Endodermal cell (in vitro differentiated cells): ENCODE measurements at regions not wholly inside any gene's neighbourhood (a gene's known extent, or its start where the extent isn't known, plus 50 kb on each side); places are given as distances from the start of the nearest gene placed in this dataset.
A peak's percentile ranks its signal among the peaks of the same experiment; 100 is the strongest.

Experiments
- DNase-seq: peaks from one replicate; pipeline ENCODE4 v3.0.0-alpha.2; 2017
- H3K27ac ChIP-seq: 2 replicates; pipeline ENCODE4 v1.5.1; 2013; ENCODE audit warnings: mild to moderate bottlenecking, low read depth, low read length, moderate library complexity
- H3K27me3 ChIP-seq: 2 replicates; pipeline ENCODE4 v1.6.1; 2013; ENCODE audit warnings: mild to moderate bottlenecking, low read length, moderate library complexity; ENCODE audit not compliant: insufficient read depth, control insufficient read depth, poor library complexity, severe bottlenecking
- H3K36me3 ChIP-seq: 2 replicates; pipeline ENCODE4 v1.7.0; 2013; ENCODE audit warnings: mild to moderate bottlenecking, low read length, moderate library complexity; ENCODE audit not compliant: control insufficient read depth, insufficient read depth
- H3K4me1 ChIP-seq: one replicate; pipeline ENCODE4 v1.7.0; 2013; ENCODE audit warnings: low read length; ENCODE audit not compliant: control insufficient read depth, insufficient read depth
- H3K4me3 ChIP-seq: 2 replicates; pipeline ENCODE4 v1.5.1; 2013; ENCODE audit warnings: mild to moderate bottlenecking, low read length, moderate library complexity
- H3K9ac ChIP-seq: 2 replicates; pipeline ENCODE4 v1.6.1; 2013; ENCODE audit warnings: mild to moderate bottlenecking, low read length, moderate library complexity; ENCODE audit not compliant: poor library complexity, severe bottlenecking; ENCODE audit errors: extremely low read depth
- H3K9me3 ChIP-seq: 2 replicates; pipeline ENCODE4 v1.6.1; 2013; ENCODE audit warnings: mild to moderate bottlenecking, low read length, moderate library complexity; ENCODE audit not compliant: control insufficient read depth
- H3K27ac Mint-ChIP-seq: 2 replicates; pipeline ENCODE4 v1.8.0; 2020; ENCODE audit warnings: mixed read lengths
- H3K27me3 Mint-ChIP-seq: 2 replicates; pipeline ENCODE4 v1.8.0; 2021; ENCODE audit warnings: mild to moderate bottlenecking, mixed read lengths; ENCODE audit not compliant: insufficient read depth
- H3K36me3 Mint-ChIP-seq: 2 replicates; pipeline ENCODE4 v1.8.0; 2020; ENCODE audit warnings: low read depth, mixed read lengths
- H3K4me1 Mint-ChIP-seq: 2 replicates; pipeline ENCODE4 v1.8.0; 2020; ENCODE audit warnings: mixed read lengths
- H3K4me3 Mint-ChIP-seq: 2 replicates; pipeline ENCODE4 v1.8.0; 2020; ENCODE audit warnings: mild to moderate bottlenecking, moderate library complexity, mixed read lengths
- H3K9me3 Mint-ChIP-seq: 2 replicates; pipeline ENCODE4 v1.8.0; 2020; ENCODE audit warnings: mild to moderate bottlenecking, mixed read lengths
- whole genome bisulfite sequencing, 2 experiments: methylation state at CpG; one replicate each; pipeline versions ENCODE4 v1.1.5 to v1.1.7; 2013; ENCODE audit warnings: missing lambda C conversion rate in 2 of 2, mixed read lengths in 1 of 2; ENCODE audit not compliant: insufficient coverage in 1 of 2, insufficient read length in 1 of 2; 5-methylcytosine and 5-hydroxymethylcytosine counted together
- TF ChIP-seq, protein P1 (sequence below): fragments of 200-600 bp; sonication (generic); conservative IDR thresholded peaks from 2 replicates; pipeline ENCODE4 v1.5.0; 2021; ENCODE audit warnings: antibody characterized with exemption, mild to moderate bottlenecking

DNA sequence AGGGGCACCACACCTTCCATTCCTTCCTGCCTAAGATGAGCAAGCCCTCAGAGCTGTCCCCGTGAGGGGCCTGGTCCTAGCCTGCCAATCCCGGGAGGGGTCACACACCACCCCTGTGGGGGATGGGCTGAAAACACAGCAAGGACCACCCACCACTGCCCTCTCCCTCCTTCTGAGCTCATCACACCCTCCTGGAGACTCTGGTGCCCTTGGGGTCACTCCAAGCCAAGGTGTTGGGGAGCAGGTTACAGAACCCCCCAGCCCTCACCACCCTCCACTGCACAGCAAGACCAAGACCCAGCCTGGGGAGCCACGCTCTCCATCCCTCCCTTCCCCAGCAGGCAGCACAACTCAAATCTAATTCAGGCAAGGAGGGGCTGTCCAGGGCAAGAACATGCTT is 60.5 kb upstream of the PPP1R26 start:
- Histone ChIP-seq H3K9ac (no peak overlapping the region), H3K27ac (no peak overlapping the region), H3K9me3 (peaks cover under 1% of the 10 kb centered on the region), H3K4me1 (no peaks in the 10 kb centered on the region), H3K36me3 (no peaks in the 10 kb centered on the region), H3K4me3 (no peak overlapping the region), H3K27me3 (no peaks in the 10 kb centered on the region)
- peak; percentile 43 for DNase-seq
- Mint-ChIP-seq H3K4me3 (no peak overlapping the region), H3K9me3 (peaks cover 10% of the 10 kb centered on the region), H3K36me3 (no peaks in the 10 kb centered on the region), H3K4me1 (peaks cover 2% of the 10 kb centered on the region), H3K27me3 (no peaks in the 10 kb centered on the region), H3K27ac (no peak overlapping the region)
- TF ChIP-seq, protein P1, sequence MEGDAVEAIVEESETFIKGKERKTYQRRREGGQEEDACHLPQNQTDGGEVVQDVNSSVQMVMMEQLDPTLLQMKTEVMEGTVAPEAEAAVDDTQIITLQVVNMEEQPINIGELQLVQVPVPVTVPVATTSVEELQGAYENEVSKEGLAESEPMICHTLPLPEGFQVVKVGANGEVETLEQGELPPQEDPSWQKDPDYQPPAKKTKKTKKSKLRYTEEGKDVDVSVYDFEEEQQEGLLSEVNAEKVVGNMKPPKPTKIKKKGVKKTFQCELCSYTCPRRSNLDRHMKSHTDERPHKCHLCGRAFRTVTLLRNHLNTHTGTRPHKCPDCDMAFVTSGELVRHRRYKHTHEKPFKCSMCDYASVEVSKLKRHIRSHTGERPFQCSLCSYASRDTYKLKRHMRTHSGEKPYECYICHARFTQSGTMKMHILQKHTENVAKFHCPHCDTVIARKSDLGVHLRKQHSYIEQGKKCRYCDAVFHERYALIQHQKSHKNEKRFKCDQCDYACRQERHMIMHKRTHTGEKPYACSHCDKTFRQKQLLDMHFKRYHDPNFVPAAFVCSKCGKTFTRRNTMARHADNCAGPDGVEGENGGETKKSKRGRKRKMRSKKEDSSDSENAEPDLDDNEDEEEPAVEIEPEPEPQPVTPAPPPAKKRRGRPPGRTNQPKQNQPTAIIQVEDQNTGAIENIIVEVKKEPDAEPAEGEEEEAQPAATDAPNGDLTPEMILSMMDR: no peak
- 80 to 87% methylated on average over 1 to 3 of the region's 3 CpGs for WGBS, 2 experiments

- 91 to 95% methylated on average over 13 to 15 of the region's 15 CpGs for WGBS, 2 experiments
- Mint-ChIP-seq H3K36me3 (no peaks in the 10 kb centered on the region), H3K27ac (no peak overlapping the region), H3K27me3 (no peaks in the 10 kb centered on the region), H3K4me1 (peaks cover 2% of the 10 kb centered on the region), H3K4me3 (no peak overlapping the region), H3K9me3 (peaks cover 33% of the 10 kb centered on the region)
- Histone ChIP-seq H3K36me3 (no peaks in the 10 kb centered on the region), H3K9me3 (peaks cover 5% of the 10 kb centered on the region), H3K27me3 (no peaks in the 10 kb centered on the region), H3K9ac (no peak overlapping the region), H3K4me3 (no peak overlapping the region), H3K27ac (no peak overlapping the region), H3K4me1 (no peaks in the 10 kb centered on the region)
- DNase-seq: no peak
- TF ChIP-seq, protein P1: no peak
Measured at GRCh38 chr9:135422341-135422944, 57.1 kb upstream of the PPP1R26 start.

DNA sequence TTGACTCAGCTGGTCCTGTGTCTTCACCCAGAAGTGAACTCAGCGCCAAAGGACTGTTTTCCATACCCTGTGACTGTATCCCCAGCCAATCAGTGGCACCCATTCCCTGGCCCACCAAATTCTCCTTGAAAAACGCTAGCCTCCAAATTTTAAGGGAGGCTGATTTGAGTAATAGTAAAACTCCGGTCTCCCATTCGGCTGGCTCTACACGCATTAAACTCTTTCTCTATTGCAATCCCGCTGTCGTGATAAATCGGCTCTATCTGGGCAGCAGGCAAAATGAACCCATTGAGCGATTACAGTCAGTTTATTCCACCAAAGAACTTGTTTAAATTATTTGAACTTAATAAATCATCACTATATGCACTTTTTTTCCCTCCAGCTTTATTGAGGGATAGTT is 55.9 kb upstream of the PPP1R26 start:
- Mint-ChIP-seq H3K4me3 (no peak overlapping the region), H3K36me3 (no peaks in the 10 kb centered on the region), H3K27me3 (no peaks in the 10 kb centered on the region), H3K9me3 (peaks cover 42% of the 10 kb centered on the region), H3K4me1 (peaks cover 2% of the 10 kb centered on the region), H3K27ac (no peak overlapping the region)
- no peaks in the 10 kb centered on the region for H3K36me3 ChIP-seq
- peaks cover 5% of the 10 kb centered on the region for H3K9me3 ChIP-seq
- WGBS, 2 experiments: 92 to 100% methylated on average over 4 to 9 of the region's 9 CpGs
- H3K27ac ChIP-seq: no peak overlapping the region
- H3K27me3 ChIP-seq: no peaks in the 10 kb centered on the region
- TF ChIP-seq, protein P1: no peak
- no peak overlapping the region for H3K4me3 ChIP-seq
- no peak for DNase-seq
- H3K4me1 ChIP-seq: no peaks in the 10 kb centered on the region
- no peak overlapping the region for H3K9ac ChIP-seq
